GM12873 (cell line): ENCODE measurements at regions not wholly inside any gene's neighbourhood (a gene's known extent, or its start where the extent isn't known, plus 50 kb on each side); places are given as distances from the start of the nearest gene placed in this dataset.

Source experiments
- TF ChIP-seq, protein P1 (sequence below): IDR thresholded peaks from 2 replicates; pipeline ENCODE4 v1.5.1; 2012; ENCODE audit warnings: low read depth, mild to moderate bottlenecking, moderate library complexity, low read length, control low read depth; ENCODE audit not compliant: insufficient read depth; ENCODE audit errors: missing control alignments

GRCh38 chr6:3999800-4000661 is 78.9 kb downstream of the FAM217A start:
- TF ChIP-seq, protein P1, sequence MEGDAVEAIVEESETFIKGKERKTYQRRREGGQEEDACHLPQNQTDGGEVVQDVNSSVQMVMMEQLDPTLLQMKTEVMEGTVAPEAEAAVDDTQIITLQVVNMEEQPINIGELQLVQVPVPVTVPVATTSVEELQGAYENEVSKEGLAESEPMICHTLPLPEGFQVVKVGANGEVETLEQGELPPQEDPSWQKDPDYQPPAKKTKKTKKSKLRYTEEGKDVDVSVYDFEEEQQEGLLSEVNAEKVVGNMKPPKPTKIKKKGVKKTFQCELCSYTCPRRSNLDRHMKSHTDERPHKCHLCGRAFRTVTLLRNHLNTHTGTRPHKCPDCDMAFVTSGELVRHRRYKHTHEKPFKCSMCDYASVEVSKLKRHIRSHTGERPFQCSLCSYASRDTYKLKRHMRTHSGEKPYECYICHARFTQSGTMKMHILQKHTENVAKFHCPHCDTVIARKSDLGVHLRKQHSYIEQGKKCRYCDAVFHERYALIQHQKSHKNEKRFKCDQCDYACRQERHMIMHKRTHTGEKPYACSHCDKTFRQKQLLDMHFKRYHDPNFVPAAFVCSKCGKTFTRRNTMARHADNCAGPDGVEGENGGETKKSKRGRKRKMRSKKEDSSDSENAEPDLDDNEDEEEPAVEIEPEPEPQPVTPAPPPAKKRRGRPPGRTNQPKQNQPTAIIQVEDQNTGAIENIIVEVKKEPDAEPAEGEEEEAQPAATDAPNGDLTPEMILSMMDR, result no peak

- TF ChIP-seq, protein P1, result no peak
Measured at GRCh38 chr6:4004249-4004648, 74.7 kb downstream of the FAM217A start.

DNA sequence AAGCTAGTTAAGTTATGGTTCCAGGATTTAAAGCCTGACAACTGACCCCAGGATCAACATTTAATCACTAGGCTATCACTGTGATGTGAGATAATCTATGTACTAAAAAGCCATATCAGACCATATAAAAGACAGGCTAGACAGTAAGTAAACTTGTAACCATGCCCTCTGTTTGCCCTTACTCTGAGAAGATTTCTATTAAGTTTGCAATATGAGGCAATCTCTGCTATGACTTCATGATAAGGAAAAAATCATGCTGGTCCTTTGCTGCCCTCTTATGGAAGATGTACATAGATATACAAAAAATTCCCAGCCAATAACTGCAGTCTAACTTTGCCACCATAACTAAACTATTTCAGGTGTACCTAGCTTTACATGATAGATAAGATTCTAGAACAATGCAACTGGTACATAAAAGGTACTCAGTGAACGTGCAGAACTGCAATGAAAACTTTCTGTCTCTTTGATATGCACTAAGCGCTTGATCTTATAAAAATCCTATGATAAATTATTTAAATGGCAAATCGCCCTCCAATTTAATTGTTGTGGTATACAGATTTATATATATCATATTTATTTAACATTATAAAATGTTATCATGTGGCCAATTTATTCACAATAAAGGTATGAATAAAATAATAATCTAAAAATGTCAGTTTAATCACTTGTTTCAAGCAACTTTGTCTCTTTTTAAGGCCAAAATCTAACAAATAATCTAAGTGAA is 70.5 kb downstream of the FAM217A start:
- TF ChIP-seq, protein P1, result peak; percentile 36

- TF ChIP-seq, protein P1, result no peak
Measured at GRCh38 chr6:4009486-4009885, 69.5 kb downstream of the FAM217A start.

DNA sequence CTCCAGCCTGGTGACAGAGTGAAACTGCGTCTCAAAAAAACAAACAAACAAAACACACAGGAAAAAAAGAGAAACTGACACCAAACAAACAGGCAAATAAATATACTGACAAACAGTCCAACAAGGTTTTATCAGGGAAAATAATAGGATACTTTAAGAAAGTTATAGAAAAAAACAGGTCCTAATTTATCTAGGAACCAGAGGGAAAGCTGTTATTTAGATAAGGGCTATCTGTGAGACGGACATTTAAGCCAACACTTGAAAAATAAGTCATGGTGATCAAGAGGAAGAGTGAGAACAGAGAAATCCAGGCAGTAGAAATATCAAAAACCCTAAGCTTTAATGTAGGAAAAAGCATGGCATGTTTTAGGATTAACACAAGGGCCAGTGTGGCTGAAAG is 68.9 kb downstream of the FAM217A start:
- TF ChIP-seq, protein P1, result no peak

DNA sequence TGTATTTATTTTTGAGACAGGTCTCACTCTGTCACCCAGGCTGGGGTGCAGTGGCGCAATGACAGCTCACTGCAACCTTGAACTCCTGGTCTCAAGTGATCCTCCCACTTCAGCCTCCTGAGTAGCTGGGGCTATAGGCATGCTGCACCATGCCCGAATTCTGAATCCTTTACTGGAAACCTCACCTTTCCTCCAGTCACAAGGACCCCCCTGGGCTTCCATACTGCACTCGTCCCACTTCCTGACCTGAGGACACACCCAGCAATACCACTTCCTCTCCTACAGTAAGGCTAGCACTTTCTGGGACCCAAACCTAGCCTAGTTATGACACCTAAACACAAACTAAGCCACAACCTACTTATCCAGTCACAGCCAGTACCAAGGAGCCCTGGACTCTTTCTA is 68.2 kb downstream of the FAM217A start:
- TF ChIP-seq, protein P1, result no peak

GRCh38 chr6:4012826-4013225 is 66.1 kb downstream of the FAM217A start:
- TF ChIP-seq, protein P1, result no peak
